GM18867 (cell line): ENCODE measurements at regions not wholly inside any gene's neighbourhood (a gene's known extent, or its start where the extent isn't known, plus 50 kb on each side); places are given as distances from the start of the nearest gene placed in this dataset.

Experiments
- ATAC-seq: cut with Tn5 transposase; IDR thresholded peaks from one replicate; pipeline ENCODE4 v1.9.1; 2021; ENCODE audit warnings: mild to moderate bottlenecking, moderate library complexity; ENCODE audit not compliant: unreplicated experiment

DNA sequence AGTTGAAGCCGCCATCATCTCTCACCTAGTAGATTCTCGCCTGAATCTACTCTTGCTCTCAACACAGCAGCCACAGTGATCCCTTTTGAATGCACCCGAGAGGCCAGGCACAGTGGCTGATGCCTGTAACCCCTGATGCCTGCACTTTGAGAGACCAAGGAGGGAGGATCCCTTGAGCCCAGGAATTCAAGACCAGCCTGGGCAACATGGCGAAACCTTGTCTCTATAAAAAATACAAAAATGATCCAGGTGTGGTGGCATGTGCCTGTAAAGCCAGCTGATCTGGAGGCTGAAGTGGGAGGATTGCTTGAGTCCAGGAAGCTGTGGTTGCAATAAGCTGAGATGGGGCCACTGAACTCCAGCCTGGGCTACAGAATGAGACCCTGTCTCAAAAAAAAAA, 60.3 kb upstream of the EML4 start:
- no peak for ATAC-seq

DNA sequence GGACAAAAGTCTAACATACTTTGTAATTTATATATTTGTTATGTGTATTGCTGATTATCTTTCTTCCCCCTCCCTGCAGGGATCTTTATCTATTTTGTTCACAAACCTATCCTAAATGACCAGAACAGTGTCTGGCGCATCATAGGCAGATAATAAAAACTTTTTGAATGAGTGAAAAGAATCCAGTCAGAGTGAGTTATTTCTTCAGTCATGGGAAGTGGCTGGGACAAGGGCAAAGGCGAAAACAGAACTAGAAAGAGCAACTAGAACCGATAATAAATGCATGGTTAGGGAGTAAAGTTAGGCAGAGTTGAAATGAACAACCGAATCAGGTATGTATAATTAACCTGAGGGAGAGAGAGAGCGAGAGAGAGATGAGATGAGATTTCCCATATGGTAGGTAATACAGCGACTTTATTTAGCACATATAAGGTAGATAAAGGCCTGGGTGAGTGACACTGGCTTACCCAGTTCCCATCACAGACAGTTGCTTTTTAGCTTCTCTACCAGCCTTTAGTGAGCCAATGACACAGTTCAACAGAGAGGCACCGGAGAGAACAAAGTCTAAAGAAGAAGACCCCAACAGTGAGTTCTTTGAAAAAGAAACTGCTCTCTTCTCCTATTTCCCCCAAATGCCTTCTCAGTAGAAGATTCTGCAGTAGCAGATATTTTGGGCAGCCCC, 59.1 kb upstream of the EML4 start:
- ATAC-seq: no peak

DNA sequence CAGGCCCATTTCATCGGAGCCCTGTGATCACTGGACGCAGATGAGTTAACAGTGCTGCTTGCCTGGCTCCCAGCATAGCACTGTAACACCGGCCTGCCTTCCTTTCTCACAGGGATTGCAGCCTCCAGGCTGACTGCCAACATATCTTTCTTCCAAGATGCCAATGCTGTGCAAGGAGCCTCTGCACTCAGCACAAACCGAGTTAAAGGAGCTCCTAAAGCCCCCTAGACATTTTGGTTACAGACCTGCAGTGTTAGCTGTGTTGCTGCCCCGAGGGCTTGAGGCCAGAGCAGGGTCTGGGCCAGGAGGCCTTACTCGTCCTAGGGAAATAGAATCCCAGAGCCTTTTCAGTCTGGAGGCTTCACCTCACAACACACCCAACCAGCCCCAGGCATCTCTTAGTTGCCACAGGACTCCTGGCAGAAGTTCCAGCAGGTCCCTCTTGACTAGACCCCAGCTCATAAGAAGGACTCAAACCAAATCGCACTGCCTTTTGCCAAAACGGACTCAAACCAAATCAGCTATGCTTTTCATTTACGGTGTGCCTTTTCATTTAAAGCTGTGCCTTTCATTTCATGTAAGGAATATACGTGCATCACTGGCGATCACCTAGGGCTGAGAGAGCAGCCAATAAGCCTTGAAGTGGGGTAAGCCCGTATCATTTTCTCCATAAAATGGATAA, 58.4 kb upstream of the EML4 start:
- no peak for ATAC-seq

DNA sequence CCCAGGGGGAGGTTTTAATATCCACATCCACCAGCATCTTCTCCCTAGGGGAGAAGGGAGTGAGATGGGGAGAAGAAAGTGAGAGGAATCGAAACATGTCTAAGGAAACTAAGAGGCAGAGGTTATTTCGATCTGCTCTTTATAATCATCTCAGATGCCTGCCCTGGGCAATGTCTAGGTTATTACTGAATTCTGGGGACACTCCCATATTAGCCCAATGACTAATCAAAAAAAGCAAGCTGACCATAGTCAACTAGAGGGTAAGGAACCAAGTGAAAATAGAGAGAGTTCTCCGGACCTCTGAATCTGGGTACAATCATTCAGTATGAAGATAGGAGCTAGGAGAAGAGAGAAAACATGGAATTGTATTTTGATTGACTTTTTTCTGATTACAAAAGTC, 56.7 kb upstream of the EML4 start:
- no peak for ATAC-seq

DNA sequence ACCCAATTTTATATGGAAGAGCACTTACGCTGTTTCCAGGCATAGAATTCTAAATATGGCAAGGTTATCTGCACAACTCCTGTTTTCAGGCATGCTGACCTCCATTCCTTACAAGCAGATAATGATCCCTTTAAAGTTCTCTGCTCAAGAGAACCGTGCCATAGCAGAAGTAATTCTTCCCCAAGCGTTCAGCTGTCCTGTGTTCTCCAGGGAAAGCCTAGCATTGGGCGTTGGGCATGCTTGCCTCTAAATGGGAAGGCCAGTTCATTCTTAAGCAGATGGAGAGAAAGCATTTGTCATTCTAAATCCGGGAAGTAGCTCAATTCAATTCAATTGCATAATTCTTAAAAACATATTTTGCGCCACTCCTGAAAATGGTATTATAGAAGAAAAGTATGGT, 55.7 kb upstream of the EML4 start:
- no peak for ATAC-seq

DNA sequence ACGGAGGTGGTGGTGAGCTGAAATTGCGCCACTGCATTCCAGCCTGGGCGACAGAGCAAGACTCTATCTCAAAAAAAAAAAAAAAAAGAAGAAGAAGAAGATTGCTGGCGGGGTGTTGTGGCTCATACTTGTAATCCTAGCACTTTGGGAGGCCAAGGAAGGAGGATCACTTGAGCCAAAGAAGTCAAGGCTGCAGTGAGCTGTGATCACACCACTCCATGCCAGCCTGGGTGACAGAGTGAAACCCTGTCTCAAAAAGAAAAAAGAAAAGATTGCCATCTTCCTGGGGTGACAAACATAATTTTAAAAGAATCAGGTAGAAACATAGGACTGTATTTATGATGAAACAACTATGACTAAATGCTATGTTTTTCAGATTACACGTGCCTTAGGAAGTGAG, 55.1 kb upstream of the EML4 start:
- ATAC-seq: no peak

DNA sequence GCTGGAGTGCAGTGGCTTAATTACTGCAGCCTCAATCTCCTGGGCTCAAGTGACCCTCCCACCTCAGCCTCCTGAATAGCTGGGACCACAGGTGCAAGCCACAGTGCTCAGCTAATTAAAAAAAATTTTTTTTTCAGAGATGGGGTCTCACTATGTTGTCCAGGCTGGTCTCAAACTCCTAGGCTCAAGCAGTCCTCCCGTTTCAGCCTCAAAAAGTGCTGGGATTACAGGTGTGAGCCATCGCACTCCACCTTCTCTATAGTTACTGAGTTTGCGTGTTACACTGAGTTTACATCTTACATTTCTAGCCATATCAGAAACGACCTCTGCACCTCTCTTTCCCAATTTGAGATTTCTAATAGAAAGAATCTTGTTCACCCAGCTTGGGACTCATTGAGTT, 53.6 kb upstream of the EML4 start:
- no peak for ATAC-seq

DNA sequence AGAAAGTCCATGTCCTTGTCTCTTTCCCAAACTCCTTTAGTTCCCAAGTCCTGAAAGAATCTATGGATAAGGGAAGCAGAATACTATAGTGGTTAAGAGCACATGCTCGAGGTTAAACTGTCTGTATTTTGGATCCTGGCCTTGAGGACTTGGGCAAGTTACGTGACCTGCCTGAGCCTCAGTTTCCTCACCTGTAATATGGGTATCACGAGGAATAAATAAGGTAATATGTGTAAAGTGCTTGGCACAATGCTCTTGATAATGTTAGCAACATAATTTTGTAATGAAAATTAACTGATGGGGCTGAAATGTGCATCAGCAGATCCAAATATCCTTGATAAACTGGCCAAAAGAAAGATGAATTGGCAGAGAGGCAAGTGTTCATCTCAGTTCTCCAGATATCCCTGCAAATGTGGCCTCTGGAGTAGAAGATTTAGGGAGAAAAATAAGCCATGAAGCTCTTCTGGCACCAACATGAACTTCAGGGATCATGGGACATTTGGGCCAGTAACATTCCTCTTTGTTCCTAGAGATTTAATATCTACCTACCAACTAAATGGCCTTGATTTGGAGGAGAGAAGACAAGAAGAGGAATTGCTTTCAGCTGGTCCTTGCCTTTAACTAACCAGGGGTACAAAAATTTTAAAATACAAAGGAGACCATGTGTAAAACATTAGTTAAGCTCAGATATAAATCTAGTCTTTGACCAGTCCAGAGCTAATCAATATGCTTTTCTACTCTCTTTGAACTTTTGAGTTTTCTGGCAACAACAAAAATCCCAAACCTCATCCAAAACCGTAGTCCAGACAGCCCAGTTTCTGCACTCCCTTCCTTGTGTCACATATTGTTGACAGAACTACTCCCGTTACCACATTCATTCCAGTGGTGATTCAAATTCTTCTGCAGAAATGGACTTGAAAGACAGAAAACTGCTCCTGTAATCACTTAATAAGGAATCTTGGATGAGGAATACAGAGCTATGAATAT, 52.7 kb upstream of the EML4 start:
- no peak for ATAC-seq

DNA sequence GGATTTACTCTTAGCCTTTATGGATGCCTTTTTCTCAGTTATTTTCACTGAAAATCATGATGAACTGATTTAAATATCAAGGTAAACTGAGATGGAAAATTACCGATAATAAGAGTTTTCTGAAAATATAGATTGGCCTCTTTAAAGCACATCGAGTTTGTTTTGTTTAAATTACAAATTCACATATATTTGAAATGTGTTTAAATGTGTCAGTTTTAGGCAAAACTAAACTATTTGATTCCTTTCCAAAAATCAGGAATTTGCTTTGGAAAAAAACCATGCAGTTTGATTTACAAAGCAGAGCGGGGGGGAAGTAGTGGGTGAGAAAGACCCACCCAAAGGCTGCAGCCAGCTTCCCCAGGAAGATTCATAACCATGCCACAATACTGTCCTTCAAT, 52.0 kb upstream of the EML4 start:
- no peak for ATAC-seq

DNA sequence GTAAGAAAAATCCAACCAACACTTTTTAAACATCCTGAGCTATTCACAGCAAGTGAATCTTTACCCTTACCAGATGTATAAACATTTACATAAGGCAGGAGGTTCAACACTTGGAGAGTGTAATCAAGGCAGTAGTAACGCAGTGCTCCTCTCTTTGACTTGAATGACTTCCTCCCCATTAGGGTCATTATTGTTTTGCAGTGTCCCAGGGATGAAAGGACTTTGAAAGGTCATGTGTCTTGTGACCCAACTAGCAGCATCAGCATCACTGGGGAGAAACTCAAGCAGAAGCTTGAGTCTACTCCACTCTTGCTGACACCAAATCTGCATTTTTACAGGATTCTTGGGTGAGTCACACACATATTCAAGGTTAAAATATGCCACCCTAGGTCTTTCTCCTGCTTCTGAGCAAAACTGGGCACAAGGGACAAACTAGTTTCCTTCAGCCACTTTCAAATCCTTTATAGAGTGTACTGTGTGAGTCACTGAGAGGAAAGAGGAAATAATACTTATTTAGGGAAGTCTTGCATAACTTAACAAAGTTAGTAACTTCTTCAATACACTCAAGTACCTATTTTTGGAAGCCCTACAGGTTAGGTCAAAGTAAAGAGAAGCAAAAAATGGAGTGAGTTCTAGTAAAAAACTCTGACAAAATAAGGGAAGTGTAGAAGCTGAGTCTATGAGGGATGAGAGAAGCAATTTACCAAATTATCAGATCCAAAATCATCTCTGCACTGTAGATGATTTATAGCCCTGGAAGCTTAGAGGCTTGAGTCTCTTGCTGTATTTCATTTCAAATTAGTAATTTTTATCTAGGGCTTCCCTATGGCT, 51.0 kb upstream of the EML4 start:
- ATAC-seq: peak; percentile 83

DNA sequence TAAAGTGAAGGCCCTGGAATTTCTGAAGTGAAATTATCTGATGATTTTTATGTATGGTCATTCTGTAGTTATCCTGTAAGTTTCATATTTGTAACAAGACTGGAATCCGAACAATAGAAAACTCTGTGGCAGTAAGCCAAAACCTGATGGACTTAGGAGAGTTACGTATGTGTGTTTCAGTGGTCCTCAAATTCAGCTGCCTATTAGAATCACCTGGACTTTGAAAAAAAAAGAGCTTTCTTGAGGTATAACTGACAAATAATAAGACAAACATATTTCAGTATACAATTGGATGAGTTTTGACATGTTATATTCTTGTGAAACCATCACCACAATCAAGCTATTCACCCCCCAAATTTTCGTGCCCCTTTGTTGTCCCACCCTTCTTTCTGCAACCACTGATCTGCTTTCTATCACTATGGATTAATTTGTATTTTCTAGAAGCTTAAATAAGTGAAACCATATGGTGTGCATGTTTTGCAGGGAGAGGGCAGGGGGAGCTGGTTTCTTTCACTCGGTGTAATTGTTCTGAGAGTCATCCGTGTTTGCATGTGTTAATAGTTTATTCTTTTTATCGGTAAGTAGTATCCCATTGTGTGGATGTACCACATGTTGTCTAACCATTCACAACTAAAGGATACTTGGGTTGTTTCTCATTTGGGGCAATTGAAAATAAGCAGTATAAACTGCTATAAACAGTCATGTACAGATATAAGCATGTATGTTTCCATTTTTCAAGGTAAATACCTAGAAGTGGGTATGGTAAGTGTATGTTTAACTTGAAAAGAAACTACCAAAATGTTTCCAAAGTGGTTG, 50.2 kb upstream of the EML4 start:
- ATAC-seq: no peak
